ENCODE measurements at regions not wholly inside any gene's neighbourhood (a gene's known extent, or its start where the extent isn't known, plus 50 kb on each side); places are given as distances from the start of the nearest gene placed in this dataset.

DNA sequence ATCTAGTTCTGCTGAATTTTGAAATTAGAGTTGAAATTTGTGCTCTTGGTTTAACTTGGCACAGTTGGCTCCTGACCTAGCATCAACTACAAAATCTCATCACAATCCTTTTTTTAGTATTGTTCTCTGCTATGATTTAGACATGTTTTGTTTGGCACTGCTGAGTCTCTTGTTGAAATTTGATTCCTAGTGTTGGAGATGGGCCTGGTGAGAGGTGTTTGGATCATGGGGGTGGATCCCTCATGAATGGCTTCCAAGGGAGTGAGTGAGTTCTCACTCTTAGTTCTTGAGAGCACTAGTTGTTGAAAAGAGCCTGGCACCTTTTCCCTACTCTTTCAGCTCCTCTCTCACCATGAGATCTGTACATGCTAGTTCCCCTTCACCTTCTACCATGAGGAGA is 605.6 kb upstream of the SLC39A10 start:
- TF ChIP-seq CTCF (IDR thresholded peaks at IDR 0.05; ENCODE audit: insufficient read depth, low read depth, low read length) = no peak
- no peak for TF ChIP-seq EZH2 (IDR thresholded peaks at IDR 0.05; ENCODE audit: insufficient read depth, low read length)
